Left forelimb (tissue), 1 donor: ENCODE measurements at regions not wholly inside any gene's neighbourhood (a gene's known extent, or its start where the extent isn't known, plus 50 kb on each side); places are given as distances from the start of the nearest gene placed in this dataset.

Experiments used
- DNase-seq: peaks from one replicate; pipeline ENCODE4 v3.0.0-alpha.2; 2018; ENCODE audit warnings: low spot score

DNA sequence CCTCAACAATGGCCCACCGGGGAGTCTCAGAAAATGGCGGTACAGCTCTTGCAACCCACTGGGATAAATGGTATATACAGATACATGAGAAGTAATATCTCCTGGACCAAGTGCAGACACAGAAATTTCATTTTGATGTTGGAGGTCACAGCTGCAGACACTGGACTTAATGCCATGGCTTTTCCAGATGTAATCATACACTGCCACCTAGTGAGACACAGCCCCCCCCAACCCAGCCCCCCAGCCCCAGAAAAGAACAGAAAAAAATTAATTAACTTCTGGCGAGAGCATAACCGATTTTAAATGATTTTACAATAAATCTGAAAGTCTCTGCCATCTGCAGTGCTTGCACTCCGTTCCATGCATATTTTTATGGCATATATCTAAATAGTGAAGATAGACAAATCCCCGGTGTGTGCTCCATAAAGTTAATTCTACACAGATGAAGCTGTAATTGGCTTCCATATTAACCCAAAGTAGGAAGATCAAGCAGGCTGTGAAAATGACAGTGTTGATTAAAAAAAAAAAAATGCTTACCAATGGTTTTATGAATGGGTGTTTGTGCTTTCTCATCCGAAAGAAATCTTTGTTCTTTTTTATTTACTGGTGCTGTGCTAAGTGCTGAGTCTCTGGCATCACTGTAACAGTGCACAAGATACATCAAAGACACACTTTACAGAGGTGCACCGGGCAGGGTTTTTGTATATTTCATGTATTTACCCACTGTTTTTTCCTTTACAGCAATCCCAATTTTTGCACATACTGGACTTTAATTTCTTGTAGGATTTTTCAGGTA, 804.1 kb downstream of the TFAP2A start:
- DNase-seq = no peak

DNA sequence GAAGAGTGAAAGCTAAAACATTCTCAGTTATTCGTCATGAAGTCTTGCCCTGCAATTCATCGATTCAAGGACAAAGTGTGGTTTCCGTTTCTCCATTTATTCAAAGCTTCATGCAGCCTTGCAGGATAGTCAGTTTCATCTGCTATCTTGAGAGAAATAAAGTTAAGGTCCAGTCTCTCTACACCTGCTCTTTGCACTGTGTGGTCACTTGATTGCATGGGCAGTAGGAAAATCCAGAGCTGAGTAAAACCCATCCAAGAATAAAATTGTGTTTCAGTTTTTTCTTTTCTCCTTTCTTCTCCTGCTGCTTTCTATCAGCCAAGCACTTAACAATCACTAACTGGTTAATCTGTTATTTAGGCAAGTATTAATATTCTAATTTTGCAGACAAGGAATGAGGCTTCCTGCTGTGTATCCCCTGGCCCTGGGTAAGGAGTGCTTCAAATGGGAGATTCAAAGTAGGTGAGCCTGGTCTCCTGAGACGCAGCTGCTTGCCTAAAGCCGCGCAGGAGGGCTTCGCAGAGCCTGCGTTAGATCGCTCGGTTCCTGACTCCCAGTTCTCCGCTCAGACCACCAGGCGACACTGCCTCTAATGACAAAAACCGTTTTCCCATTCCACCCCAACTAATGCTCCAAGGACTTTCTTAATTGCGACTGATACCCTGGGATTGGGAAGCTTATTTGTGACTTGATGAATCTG, 808.3 kb downstream of the TFAP2A start:
- no peak for DNase-seq

DNA sequence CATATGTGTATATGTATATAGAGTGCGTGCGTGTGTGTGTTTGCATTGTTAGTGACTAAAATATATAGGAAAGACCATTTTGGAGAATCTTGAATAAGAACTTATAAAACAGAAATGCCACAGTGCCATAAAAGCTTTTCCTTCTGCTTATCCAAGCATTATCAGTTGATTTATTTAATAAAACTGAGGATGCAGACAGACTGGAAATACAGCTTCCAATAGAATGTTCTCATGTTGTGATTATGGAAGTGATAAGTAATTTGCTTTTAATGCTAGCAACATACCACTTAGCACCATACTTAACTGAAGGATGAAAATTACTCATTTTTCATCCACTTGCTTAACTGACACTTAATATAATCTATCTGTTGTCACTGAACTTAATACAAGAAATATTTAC, 820.1 kb downstream of the TFAP2A start:
- DNase-seq = no peak

DNA sequence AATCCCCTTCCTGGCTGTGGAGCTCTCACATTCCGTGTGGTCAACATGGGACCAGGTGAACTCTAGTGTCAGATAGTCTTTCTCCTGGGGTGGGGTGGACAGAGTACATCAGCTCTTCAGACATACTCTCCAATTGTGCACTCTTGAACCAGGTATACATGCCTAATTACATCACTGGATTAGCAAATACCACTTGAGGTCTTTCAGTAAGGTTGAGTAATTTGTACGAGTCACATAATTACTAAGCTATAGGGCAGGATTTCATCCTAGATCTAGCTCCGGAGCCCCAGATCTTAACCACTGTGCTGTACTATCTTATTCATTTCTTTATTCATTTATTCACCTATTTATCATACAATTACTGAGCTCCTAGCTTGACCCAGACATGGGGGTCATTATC, 821.3 kb downstream of the TFAP2A start:
- DNase-seq = no peak

DNA sequence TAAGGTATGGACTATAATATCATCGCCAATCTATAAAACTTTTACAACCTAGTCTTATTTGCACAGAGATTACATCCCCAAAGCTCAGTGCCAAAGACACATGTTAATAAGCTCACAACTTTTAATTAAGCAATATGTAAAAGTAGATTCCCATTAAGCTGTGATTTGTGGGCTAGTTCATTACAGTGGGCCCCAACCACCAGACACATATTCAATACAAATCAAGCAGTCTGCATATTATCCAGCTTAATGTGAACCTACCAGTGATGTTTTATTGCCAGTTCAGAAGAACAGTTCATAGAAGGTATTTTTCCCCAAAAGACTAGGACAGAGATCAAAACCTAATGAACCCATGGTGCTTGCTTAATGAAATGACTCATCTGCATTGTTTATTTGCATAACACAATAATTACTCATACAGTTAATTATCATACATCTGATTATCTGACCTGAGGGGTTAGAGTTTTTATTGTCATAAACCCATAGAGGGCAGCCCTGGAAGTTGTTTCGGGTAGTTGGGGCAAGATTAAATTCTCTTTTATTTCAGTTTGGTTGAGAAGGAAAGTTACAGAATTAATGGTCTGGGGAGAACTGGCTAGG, 831.0 kb downstream of the TFAP2A start:
- no peak for DNase-seq

DNA sequence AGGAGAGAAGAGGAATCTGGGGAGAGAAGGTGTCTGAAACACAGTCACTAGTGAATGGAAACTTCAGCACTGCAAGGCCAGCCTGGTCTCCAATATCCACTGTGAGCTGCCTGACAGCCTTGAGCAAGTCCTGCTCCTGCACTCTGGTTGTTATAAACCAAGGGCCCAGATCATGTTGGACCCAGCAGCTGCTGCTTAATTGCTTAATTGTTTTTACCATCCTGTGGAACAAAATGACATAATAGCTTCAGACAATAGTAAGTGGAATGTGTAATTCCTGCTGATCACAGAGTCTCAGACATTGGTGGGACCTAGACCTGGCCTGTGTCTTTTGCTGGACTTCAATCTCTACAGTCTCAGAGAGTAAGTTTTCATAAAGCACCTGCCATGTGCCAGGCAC, 833.7 kb downstream of the TFAP2A start:
- DNase-seq = no peak

DNA sequence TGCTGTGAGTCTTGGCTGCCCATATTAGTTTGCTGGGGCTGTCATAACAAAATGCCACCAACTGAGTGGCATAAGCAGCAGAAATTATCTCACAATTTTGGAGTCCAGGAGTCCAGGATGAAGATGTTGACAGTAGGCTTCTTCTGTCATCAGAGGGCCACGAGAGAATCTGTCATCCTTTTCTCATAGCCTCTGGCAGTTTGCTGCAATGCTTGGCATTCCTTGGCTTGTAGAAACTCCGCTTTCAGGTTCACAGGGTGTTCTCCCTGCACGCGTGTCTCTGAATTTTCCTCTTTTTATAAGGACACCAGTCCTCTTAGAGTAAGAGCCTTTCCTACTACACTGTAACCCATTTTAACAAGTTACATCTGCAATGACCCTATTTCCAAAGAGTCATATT, 838.4 kb downstream of the TFAP2A start:
- DNase-seq = no peak

DNA sequence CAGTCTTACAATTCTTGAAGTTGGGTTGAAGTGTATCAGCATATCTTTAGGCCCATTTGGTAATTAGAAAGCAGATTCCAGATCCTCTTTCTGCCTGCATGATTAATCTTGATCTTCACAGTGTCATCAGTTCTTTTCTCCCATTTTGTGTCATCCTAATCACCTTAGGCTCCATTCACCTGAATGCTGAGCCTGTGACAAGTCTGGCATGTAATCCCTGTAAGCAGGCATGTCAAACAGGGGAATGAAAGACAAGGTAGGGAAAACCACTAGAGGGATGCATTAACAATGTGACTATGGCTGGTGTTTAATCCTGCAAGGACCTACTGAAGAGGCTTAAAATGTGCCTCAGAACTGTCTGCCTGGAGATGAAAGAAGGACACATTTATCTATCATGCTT, 848.8 kb downstream of the TFAP2A start:
- no peak for DNase-seq

DNA sequence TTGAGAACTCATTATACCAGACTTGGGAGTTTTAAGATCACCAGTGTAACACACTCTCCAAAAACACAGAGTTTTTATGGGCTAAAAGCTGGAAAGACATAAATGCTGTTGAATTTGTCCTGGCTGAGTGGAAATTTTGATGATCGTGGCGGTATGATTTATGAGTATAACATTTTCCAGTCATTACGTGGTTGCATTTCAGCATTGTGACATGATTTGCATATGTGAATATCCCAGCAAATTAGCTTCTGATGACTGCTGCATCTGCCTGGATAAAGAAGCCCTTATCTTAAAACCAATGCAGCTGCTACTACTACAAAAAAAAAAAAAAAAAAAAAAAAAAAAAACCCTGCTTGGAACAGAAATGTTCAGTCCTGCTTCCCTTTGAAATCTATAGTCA, 850.9 kb downstream of the TFAP2A start:
- no peak for DNase-seq

DNA sequence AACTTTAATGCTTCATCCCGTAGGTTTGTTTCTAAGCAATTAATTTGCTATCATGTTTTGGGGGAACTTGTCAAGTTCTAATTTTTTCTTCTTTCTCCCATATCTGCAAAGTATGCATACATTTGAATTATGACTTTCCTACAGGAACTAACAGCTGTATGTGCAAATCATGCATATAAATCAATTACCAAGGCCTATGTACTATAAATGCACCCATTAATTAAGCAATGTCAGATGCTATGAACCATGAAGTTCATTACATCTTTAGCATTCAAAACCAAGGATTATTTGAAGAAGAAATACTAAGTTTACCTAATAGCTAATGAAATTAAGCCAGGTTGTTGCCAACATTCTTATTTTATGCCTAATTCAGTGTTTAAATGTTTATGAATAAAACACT, 851.3 kb downstream of the TFAP2A start:
- no peak for DNase-seq

DNA sequence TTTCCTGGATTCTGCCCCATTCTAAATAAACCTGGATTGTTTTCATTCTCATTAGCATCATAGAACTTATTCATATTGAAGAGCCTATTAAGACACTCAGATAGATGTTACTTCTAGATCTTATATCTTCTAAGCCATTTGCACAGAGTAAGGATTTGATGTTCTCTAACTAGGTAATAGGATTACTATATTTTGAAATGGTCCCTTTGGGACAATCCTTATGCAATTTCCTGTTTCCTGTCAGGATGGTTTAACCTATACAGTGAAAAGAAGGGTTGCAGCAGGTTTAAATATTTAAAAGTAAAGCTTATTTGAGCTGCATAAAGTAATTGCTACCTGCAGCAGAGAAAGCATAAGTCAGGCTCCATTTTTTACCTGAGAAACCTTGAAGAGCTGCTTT, 860.1 kb downstream of the TFAP2A start:
- DNase-seq = no peak

DNA sequence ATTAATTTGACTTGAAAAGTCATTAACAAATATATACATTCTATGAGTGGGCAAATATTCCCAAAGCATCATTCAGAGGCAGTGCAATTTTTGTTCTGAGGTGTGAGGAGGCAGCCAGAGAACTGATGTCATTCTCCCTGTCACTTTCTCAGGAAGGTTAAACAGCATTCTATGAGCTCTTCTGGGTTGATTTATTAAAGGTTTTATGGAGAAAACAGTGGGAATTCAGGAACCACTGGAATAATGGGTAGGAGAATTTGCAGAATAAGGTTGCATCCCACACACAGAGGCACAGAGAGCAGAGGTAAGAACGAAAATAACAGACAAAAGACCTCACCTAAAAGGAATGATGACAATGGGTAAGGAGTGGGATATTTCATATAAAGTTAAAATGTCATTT, 860.6 kb downstream of the TFAP2A start:
- DNase-seq = no peak

DNA sequence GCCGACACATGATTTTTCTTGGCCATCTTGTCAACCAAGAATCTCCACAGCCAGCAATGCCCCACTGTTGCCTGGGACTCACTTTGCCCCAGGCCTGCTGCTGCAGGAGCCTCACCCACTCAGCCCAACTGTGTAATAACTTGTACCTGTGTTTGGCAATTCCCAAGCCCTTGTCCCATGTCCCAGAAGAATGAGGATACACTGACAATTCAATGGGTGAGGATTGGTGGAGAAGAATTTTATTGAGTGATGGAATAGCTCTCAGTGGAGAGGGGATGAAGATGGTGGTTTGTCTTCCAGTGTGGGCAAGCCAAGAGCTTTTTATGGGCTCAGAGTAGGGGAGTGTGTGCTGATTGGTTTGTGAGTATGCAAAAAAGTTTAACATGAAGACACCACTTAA, 861.9 kb downstream of the TFAP2A start:
- DNase-seq = no peak

DNA sequence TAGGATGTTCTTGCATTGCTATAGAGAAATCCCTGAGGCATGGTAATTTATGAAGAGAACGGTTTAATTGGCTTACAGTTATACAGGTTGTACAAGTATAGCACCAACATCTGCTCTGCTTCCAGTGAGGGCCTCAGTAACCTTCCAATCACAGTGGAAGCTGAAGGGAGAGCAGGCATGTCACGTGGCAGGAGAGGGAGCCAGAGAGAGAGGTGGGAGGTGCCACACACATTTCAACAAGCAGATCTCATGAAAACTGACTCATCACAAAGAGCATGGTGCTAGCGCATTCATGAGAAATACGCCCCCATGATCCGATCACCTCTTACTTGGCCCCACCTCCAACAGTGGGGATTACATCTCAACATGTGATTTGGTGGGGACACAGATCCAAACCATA, 871.2 kb downstream of the TFAP2A start:
- no peak for DNase-seq

DNA sequence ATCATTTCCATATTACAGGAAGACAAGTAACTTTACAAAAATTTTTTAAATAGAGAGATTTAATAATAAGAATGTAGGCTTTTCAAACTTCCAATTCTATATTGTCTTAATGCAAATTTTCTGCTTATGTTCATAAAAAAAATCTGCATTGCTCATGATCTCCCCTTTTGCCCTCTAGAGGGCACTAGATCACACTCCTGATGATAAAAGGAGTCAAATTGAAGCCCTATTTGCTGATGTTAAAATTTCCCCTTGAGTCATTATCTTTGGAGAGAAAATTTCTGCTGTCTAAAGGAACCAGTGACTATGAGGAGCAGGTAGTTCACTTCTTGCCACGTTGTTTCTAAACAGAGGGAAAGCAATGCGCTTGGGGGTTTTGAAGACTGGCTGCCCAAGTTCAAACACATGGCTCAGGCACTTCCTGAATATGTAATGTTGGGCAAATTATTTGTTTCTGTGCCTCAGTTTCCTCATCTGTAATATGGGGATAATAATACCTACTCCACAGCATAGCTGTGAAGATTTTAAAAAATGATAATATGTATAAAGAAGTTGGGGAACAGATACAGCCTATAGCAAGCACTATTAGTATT, 874.2 kb downstream of the TFAP2A start:
- DNase-seq = no peak

DNA sequence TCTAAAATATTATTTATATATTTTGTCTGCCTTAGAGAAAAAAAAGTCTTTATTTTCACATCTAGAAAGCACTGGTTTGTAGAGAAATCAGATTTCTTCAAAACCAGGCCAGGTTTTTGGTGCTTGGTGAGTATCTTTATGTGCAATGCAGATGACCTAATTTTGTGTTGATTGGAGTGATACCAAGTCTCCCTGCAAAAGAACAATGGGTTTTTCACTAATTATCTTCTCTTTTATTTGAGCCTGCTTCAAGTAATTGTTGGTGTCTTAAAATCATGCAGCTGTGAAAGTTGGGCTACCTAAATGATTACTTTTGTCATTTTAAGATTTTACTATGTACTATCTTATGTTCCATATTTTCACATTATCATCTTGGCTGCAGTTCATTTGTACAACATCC, 874.7 kb downstream of the TFAP2A start:
- DNase-seq = no peak

DNA sequence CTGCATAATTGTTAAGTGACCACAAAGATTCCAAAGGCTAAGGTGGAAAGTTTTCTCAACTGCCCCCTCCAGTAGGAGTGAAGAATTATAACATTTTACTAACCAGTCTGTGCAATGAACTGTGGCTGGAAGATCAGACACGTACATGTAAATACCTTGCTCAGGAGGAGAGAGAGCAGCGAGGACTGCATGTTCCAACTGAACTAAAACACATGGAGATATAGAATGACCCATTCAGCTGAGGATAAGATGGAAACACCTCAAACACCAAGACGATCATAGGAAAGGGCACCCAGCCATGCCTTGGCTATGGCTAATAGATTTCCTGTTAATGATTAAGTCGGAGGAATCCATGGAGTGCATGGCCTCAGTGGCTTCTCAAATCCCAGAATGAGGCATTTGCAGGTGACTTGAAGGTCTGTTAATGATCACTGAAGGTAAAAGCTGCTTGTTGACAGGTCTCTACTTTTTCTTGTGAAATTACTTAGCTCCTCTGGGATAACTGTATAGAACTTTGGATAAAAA, 875.6 kb downstream of the TFAP2A start:
- no peak for DNase-seq

DNA sequence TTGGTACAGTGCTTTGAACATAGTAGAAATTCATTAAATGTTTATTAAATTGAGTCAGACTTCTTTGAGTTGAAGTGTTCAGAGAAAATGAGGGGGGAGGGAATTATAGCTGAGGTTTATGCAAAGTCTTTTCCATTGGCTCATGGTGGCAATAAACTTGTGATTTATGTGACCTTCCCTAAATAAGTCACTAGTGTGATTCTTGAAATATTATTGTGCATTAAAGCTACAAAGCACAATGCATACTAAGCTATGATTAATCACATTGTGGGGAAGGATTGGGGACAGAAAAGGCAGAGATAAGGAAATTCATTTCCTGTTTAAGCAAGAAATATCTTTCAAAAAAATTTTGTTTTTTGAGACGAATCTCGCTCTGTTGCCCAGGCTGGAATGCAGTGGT, 877.5 kb downstream of the TFAP2A start:
- no peak for DNase-seq

DNA sequence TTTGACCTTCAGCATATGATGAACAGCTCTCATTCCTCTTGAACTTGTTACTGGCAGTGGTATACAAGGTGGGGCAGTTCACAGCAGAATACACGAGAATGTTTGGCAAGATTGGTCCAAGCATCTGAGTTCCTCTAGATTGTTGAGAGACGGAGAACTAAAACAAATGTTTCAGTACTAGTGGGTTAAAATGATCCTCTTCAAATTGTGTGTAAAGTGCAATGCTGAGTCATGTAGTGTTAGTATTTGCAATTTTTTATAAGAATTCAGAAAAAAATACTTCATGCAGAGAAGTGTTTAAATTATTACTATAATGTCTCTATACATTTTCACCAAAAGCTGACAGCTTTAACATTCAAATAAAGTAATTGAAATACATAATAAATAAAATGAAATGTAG, 879.8 kb downstream of the TFAP2A start:
- no peak for DNase-seq

DNA sequence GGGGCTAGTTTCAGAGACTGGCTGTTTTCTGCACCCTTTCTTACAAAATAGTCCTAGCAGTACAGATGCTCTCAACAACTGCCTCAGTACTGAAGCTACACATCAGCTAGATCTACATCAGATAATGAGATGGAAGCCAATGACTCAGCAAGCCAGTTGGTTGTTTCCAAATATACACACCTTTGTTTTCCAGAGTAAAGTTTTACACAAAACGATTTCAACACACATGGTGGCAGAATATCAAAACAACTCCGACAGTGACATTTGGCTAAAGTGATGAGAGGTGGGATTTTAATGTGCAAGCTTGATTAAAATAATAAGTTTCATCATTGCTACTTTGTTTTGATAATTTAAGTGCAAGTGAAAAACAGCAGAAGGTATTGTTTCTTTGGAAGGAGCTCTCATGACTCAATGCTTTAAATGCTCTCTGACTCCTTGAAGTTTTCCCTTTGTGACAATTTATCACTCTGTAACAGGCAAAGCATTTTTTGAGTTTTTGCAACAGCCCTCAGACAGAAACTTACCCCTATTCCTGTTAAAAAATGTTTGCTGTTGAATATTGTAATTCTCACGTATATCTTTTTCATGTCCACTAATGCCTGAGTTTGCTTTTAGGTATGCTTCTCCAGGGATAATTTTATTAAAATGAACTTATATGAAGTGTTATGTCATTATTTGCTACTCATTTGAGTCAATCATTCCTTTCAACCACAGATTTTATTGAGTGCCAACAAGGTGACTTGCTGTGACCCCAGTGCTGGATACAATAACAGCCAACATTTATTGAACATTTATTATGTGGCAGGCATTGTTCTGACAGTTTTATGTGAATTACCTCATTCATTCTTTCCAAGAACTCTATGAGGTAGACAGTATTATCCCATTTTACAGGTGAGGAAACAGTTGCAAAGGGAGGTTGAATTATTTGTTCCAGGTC, 882.0 kb downstream of the TFAP2A start:
- DNase-seq = no peak

DNA sequence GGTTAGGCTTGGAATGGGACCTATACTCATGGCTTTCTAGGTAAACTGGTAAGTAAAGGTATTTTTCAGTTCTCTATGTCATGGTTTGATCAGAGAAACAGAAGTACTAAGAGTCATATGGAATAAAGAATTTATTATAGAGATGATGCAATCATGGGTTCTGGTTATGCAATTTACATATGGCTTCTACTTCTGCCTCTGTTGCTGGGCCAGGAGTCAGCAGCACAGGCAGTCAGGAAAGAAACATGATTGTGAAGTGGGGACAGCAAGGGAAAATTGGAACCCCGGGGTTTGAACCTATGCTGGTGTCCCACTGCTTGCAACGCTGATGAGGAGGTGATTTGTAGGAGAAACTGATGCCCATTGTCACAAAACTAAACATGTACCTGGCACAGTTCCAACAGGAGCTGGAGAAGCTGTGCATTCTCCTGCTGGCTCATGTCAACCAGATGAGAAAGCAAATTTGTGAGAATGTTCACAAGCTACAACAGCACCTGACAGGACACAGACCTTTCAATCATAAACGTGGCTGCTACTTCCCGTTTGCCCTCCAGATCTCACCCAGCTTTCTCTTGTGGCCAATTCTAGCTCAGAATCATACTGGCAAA, 887.1 kb downstream of the TFAP2A start:
- DNase-seq = no peak
